Stomach (tissue), 4 donors: ENCODE measurements at regions not wholly inside any gene's neighbourhood (a gene's known extent, or its start where the extent isn't known, plus 50 kb on each side); places are given as distances from the start of the nearest gene placed in this dataset.

Experiments
- EP300 ChIP-seq: sonication (generic); formaldehyde crosslinking; IDR thresholded peaks from one replicate; pipeline ENCODE4 v1.6.1; 2017; ENCODE audit warnings: antibody characterized with exemption
- POLR2A ChIP-seq, 4 donors: fragments of 450-650 bp; IDR thresholded peaks; one replicate each; pipeline ENCODE4 v1.6.1; 2016; ENCODE audit warnings: antibody characterized with exemption in 4 of 4, control low read depth in 2 of 4, mild to moderate bottlenecking in 1 of 4, moderate library complexity in 1 of 4
- POLR2AphosphoS5 ChIP-seq, 3 donors: sonication (generic); formaldehyde crosslinking; IDR thresholded peaks; one replicate each; pipeline ENCODE4 v1.6.1; 2016; ENCODE audit warnings: antibody characterized with exemption in 3 of 3
- TF ChIP-seq, protein P1 (sequence below), 7 experiments: fragments of 450-650 bp in 4 of 7; fragments of 200-600 bp in 3 of 7; sonication (generic) in 3 of 7; IDR thresholded peaks; one replicate each; pipeline ENCODE4 v1.5.1; 2016 to 2019; ENCODE audit warnings: antibody characterized with exemption in 7 of 7, control low read depth in 2 of 7, mild to moderate bottlenecking in 1 of 7

DNA sequence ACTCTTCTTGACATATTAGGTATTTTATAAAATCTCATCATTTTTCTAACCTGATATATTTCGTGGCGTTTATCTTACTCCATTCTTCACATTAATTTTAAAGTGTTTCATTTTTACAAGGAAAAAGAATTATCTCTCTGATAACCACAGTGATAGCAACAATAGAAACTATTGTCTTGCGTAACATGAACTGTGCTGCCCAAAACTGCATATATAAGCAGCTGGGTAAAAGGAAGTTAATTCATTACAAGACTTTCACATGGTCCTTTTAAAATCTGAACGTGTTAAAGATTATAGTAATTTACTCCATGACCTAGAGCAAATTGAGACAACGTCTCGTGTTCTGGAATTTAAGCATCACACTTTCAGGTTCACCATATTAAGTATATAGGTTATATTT is 210.4 kb upstream of the GRIA4 start:
- TF ChIP-seq, protein P1, sequence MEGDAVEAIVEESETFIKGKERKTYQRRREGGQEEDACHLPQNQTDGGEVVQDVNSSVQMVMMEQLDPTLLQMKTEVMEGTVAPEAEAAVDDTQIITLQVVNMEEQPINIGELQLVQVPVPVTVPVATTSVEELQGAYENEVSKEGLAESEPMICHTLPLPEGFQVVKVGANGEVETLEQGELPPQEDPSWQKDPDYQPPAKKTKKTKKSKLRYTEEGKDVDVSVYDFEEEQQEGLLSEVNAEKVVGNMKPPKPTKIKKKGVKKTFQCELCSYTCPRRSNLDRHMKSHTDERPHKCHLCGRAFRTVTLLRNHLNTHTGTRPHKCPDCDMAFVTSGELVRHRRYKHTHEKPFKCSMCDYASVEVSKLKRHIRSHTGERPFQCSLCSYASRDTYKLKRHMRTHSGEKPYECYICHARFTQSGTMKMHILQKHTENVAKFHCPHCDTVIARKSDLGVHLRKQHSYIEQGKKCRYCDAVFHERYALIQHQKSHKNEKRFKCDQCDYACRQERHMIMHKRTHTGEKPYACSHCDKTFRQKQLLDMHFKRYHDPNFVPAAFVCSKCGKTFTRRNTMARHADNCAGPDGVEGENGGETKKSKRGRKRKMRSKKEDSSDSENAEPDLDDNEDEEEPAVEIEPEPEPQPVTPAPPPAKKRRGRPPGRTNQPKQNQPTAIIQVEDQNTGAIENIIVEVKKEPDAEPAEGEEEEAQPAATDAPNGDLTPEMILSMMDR (IDR thresholded peaks at IDR 0.05) = no peak
- no peak for TF ChIP-seq POLR2A (IDR thresholded peaks at IDR 0.05)
- TF ChIP-seq POLR2AphosphoS5 (IDR thresholded peaks at IDR 0.05) = no peak
- no peak for TF ChIP-seq EP300
